Endothelial cell of umbilical vein (primary cell): ENCODE measurements at regions not wholly inside any gene's neighbourhood (a gene's known extent, or its start where the extent isn't known, plus 50 kb on each side); places are given as distances from the start of the nearest gene placed in this dataset.

Experiments
- BruUV-seq: library from RNA; stranded (reverse); fragments of 400-500 nt; replicated peaks from 2 replicates; lab custom pipeline; 2021; lab: Mats Ljungman, UMichigan
- CTCF ChIA-PET: fragments of 300-600, 350-600 bp; sonication (Branson Sonifier 250); formaldehyde crosslinking; loops from one replicate; lab custom pipeline; 2021; ENCODE audit warnings: antibody characterized with exemption, inconsistent platforms; lab: Charles Lee
- POLR2A ChIA-PET: fragments of 300-600, 350-600 bp; sonication (Branson Sonifier 250); formaldehyde crosslinking; loops from one replicate; lab custom pipeline; 2021; ENCODE audit warnings: antibody characterized with exemption, inconsistent platforms; lab: Charles Lee
- DNase-seq: peaks from one replicate; pipeline ENCODE4 v3.0.0-alpha.2; 2011; ENCODE audit warnings: low read depth, low spot score
- FAIRE-seq: peaks from 2 replicates; lab custom pipeline; 2011; peaks lifted over from hg19 to GRCh38; lab: Jason Lieb, UNC
- H2AFZ ChIP-seq: 2 replicates; pipeline ENCODE4 v1.6.0; 2012; ENCODE audit warnings: low read depth, low read length, control low read depth, inconsistent platforms
- H3K27ac ChIP-seq: 2 replicates; pipeline ENCODE4 v1.5.1; 2011; ENCODE audit warnings: low read depth, mild to moderate bottlenecking, control low read depth, low read length, moderate library complexity; ENCODE audit not compliant: insufficient read depth
- H3K27me3 ChIP-seq, 2 experiments: 2 replicates each; pipeline versions ENCODE4 v1.6.0 to v1.6.1; 2011; ENCODE audit warnings: low read length in 2 of 2, mixed read lengths in 1 of 2; ENCODE audit not compliant: control insufficient read depth in 2 of 2, insufficient read depth in 2 of 2
- H3K36me3 ChIP-seq, 2 experiments: 2 replicates in 1 of 2; 3 replicates in 1 of 2; pipeline ENCODE4 v1.5.1; 2011; ENCODE audit warnings: low read length in 2 of 2, mild to moderate bottlenecking in 1 of 2, moderate library complexity in 1 of 2; ENCODE audit not compliant: control insufficient read depth in 2 of 2, insufficient read depth in 2 of 2; ENCODE audit errors: extremely low read depth in 1 of 2
- H3K4me1 ChIP-seq: 3 replicates; pipeline ENCODE4 v1.5.1; 2011; ENCODE audit warnings: mild to moderate bottlenecking, low read length; ENCODE audit not compliant: control insufficient read depth, insufficient read depth; ENCODE audit errors: extremely low read depth
- H3K4me2 ChIP-seq: 2 replicates; pipeline ENCODE4 v1.6.1; 2011; ENCODE audit warnings: low read length, control low read depth, mixed read lengths; ENCODE audit not compliant: insufficient read depth
- H3K4me3 ChIP-seq, 3 experiments: fragments of 200-600 bp in 1 of 3; sonication (generic), shearing (Covaris generic) in 1 of 3; replicated peaks in 1 of 3; 2 replicates each; pipeline ENCODE4 v1.5.1; 2011 to 2016; ENCODE audit warnings: control low read depth in 3 of 3, low read length in 3 of 3, mild to moderate bottlenecking in 2 of 3, inconsistent platforms in 1 of 3, low read depth in 1 of 3, moderate library complexity in 1 of 3; ENCODE audit not compliant: insufficient read depth in 1 of 3
- H3K79me2 ChIP-seq: 2 replicates; pipeline ENCODE4 v1.6.0; 2012; ENCODE audit warnings: low read length, inconsistent platforms; ENCODE audit not compliant: control insufficient read depth, insufficient read depth
- H3K9ac ChIP-seq: replicated peaks from 2 replicates; pipeline ENCODE3; 2011; ENCODE audit warnings: low read length, control low read depth; ENCODE audit not compliant: insufficient read depth; ENCODE audit errors: extremely low read depth
- H3K9me1 ChIP-seq: replicated peaks from 3 replicates; pipeline ENCODE4 v1.6.0; 2011; ENCODE audit warnings: mild to moderate bottlenecking, low read length; ENCODE audit not compliant: control insufficient read depth, insufficient read depth; ENCODE audit errors: extremely low read depth
- H3K9me3 ChIP-seq: replicated peaks from 2 replicates; pipeline ENCODE4 v1.5.1; 2012; ENCODE audit warnings: low read length, inconsistent platforms; ENCODE audit not compliant: control insufficient read depth, insufficient read depth
- H4K20me1 ChIP-seq: replicated peaks from 2 replicates; pipeline ENCODE3; 2011; ENCODE audit warnings: mild to moderate bottlenecking, low read length; ENCODE audit not compliant: control insufficient read depth, insufficient read depth; ENCODE audit errors: extremely low read depth
- EZH2 ChIP-seq: IDR thresholded peaks from 2 replicates; pipeline ENCODE4 v1.6.1; 2012; ENCODE audit warnings: borderline replicate concordance, low read depth, mild to moderate bottlenecking, moderate library complexity, low read length, inconsistent platforms; ENCODE audit not compliant: severe bottlenecking
- FOS ChIP-seq: IDR thresholded peaks from 2 replicates; pipeline ENCODE4 v1.6.1; 2011; ENCODE audit warnings: mild to moderate bottlenecking, low read length, moderate library complexity, borderline replicate concordance; ENCODE audit not compliant: insufficient read depth
- GATA2 ChIP-seq: IDR thresholded peaks from 2 replicates; pipeline ENCODE4 v1.7.0; 2011; ENCODE audit warnings: low read depth, mild to moderate bottlenecking, moderate library complexity, mixed read lengths, low read length; ENCODE audit not compliant: insufficient read length, insufficient read depth
- JUN ChIP-seq: IDR thresholded peaks from 2 replicates; pipeline ENCODE4 v1.6.1; 2011; ENCODE audit warnings: borderline replicate concordance, low read depth; ENCODE audit not compliant: insufficient read length, insufficient read depth
- MYC ChIP-seq: IDR thresholded peaks from one replicate; pipeline ENCODE4 v1.6.1; 2011; ENCODE audit warnings: mild to moderate bottlenecking, low read depth, low read length
- POLR2A ChIP-seq: IDR thresholded peaks from 2 replicates; pipeline ENCODE4 v1.6.1; 2012; ENCODE audit warnings: low read depth, mild to moderate bottlenecking, control low read depth, low read length
- POLR2AphosphoS5 ChIP-seq: IDR thresholded peaks from 2 replicates; pipeline ENCODE4 v1.6.1; 2012; ENCODE audit warnings: low read depth, mild to moderate bottlenecking, control low read depth, low read length, moderate library complexity; ENCODE audit not compliant: insufficient read depth
- dilution Hi-C: fragments of 300-500 bp; cut with MboI; formaldehyde crosslinking; loops from one replicate; pipeline ENCODE4 v1.15.0; 2019; ENCODE audit warnings: low sequenced_read_pairs; ENCODE audit not compliant: extremely low pct_ligation_motif_present
- intact Hi-C: fragments of 100-400 bp; cut with micrococcal nuclease; formaldehyde crosslinking; loops from one replicate; pipeline ENCODE4 v1.10.0; 2022
- TF ChIP-seq, protein P1 (sequence below), 2 donors: IDR thresholded peaks; 1 replicate in 1 of 2; 2 replicates in 1 of 2; pipeline ENCODE4 v1.5.1; 2011; ENCODE audit warnings: low read length in 2 of 2, mild to moderate bottlenecking in 2 of 2, moderate library complexity in 2 of 2, control low read depth in 1 of 2, inconsistent platforms in 1 of 2, low read depth in 1 of 2; ENCODE audit not compliant: insufficient read depth in 1 of 2; ENCODE audit errors: extremely low read depth in 1 of 2
- TF ChIP-seq, protein P2 (sequence below): IDR thresholded peaks from 2 replicates; pipeline ENCODE4 v1.6.1; 2011; ENCODE audit not compliant: insufficient read depth, insufficient read length

DNA sequence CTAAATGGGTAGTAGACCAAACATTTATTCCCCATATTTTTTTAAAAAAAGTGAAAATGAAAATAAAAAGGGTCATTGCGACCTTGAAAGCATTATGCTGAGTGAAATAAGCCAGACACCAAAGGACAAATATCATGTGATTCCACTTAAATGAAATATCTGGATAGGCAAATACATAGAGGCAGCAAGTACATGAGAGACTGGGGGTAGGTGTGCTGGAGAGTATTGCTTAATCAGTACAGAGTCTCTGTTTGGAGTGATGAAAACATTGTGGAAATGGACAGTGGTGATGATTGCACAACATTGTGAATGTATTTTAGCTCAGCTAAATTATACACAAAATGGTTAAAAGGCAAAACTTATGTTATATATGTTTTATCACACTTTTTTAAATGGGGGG lies 169.4 kb downstream of the AKR1D1 start:
- Histone ChIP-seq H3K27me3 (no peaks in the 10 kb centered on the region), H2AFZ (no peak overlapping the region), H3K4me2 (no peak overlapping the region), H3K9me3 (no peaks in the 10 kb centered on the region), H3K79me2 (no peaks in the 10 kb centered on the region), H3K9ac (no peak overlapping the region), H4K20me1 (no peaks in the 10 kb centered on the region), H3K36me3 (no peaks in the 10 kb centered on the region), H3K9me1 (no peaks in the 10 kb centered on the region), H3K4me1 (no peaks in the 10 kb centered on the region), H3K4me3 (no peak overlapping the region), H3K27ac (no peak overlapping the region)
- no TSS peak for BruUV-seq
- dilution Hi-C loops, result no loop called here
- TF ChIP-seq POLR2A (no peak), GATA2 (no peak), MYC (no peak), EZH2 (no peak), JUN (no peak), POLR2AphosphoS5 (no peak), FOS (no peak)
- TF ChIP-seq, protein P1, sequence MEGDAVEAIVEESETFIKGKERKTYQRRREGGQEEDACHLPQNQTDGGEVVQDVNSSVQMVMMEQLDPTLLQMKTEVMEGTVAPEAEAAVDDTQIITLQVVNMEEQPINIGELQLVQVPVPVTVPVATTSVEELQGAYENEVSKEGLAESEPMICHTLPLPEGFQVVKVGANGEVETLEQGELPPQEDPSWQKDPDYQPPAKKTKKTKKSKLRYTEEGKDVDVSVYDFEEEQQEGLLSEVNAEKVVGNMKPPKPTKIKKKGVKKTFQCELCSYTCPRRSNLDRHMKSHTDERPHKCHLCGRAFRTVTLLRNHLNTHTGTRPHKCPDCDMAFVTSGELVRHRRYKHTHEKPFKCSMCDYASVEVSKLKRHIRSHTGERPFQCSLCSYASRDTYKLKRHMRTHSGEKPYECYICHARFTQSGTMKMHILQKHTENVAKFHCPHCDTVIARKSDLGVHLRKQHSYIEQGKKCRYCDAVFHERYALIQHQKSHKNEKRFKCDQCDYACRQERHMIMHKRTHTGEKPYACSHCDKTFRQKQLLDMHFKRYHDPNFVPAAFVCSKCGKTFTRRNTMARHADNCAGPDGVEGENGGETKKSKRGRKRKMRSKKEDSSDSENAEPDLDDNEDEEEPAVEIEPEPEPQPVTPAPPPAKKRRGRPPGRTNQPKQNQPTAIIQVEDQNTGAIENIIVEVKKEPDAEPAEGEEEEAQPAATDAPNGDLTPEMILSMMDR (IDR thresholded peaks at IDR 0.05; ENCODE audit: extremely low read depth in 1 of 2, insufficient read depth in 1 of 2, low read depth in 1 of 2, low read length in 2 of 2), result no peak
- TF ChIP-seq, protein P2, sequence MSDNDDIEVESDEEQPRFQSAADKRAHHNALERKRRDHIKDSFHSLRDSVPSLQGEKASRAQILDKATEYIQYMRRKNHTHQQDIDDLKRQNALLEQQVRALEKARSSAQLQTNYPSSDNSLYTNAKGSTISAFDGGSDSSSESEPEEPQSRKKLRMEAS, result no peak
- FAIRE-seq (no peak), DNase-seq (no peak)
- intact Hi-C loops, result no loop called here
- ChIA-PET POLR2A (no interaction called here), CTCF (no interaction called here)
